ENCODE measurements at regions not wholly inside any gene's neighbourhood (a gene's known extent, or its start where the extent isn't known, plus 50 kb on each side); places are given as distances from the start of the nearest gene placed in this dataset.

- TF ChIP-seq SMAD1 (IDR thresholded peaks at IDR 0.05; ENCODE audit: low read depth, partially characterized antibody) (no peak), TCF12 (IDR thresholded peaks at IDR 0.05; ENCODE audit: low read depth, low read length) (0 out of 2 replicates have a peak, but pooled peaks have one; percentile 19), ATF3 (IDR thresholded peaks at IDR 0.05; ENCODE audit: borderline replicate concordance, extremely low read depth, low read depth, low read length) (no peak), ZNF217 (IDR thresholded peaks at IDR 0.05) (0 out of 2 replicates have a peak, but pooled peaks have one; percentile 56), NR2C2 (IDR thresholded peaks at IDR 0.05; ENCODE audit: borderline replicate concordance, control insufficient read depth, insufficient read length, low read depth) (no peak), EZH2 (IDR thresholded peaks at IDR 0.05; ENCODE audit: borderline replicate concordance, control insufficient read depth, low read depth, low read length) (no peak), SRF (IDR thresholded peaks at IDR 0.05; ENCODE audit: low read depth in 2 of 2, low read length in 2 of 2) (no peak), EED (IDR thresholded peaks at IDR 0.05; ENCODE audit: low read depth) (peak; percentile 61; the same call in 1 of the 2 replicates), RAD51 (IDR thresholded peaks at IDR 0.05) (0 out of 2 replicates have a peak, but pooled peaks have one; percentile 20), ZBTB33 (IDR thresholded peaks at IDR 0.05) (no peak), E2F4 (IDR thresholded peaks at IDR 0.05; ENCODE audit: low read depth, low read length) (no peak), MEF2B (IDR thresholded peaks at IDR 0.05; ENCODE audit: partially characterized antibody, poor library complexity, severe bottlenecking) (peak; percentile 34), RAD21 (IDR thresholded peaks at IDR 0.05; ENCODE audit: insufficient read depth, low read depth, low read length) (no peak), PAX5 (IDR thresholded peaks at IDR 0.05; ENCODE audit: borderline replicate concordance, low read depth, low read length) (no peak), NKRF (conservative IDR thresholded peaks at IDR 0.05) (no peak), SKIL (IDR thresholded peaks at IDR 0.05; ENCODE audit: low read depth, poor library complexity, severe bottlenecking) (peak; percentile 98), PKNOX1 (IDR thresholded peaks at IDR 0.05) (peak; percentile 80), TCF3 (IDR thresholded peaks at IDR 0.05; ENCODE audit: borderline replicate concordance, insufficient read depth, low read depth, low read length) (no peak), POLR2AphosphoS2 (IDR thresholded peaks at IDR 0.05; ENCODE audit: low read depth, low read length) (no peak), NFYB (IDR thresholded peaks at IDR 0.05; ENCODE audit: insufficient read depth, low read depth, low read length) (0 out of 2 replicates have a peak, but pooled peaks have one; percentile 17), HCFC1 (IDR thresholded peaks at IDR 0.05; ENCODE audit: low read length) (no peak), NR2C1 (IDR thresholded peaks at IDR 0.05) (no peak)
Observed at GRCh38 chr20:5674176-5674660, 63.4 kb upstream of the GPCPD1 start (continued).

Measured in GM12878 (cell line).